Fibroblast of the conjunctiva (primary cell): ENCODE measurements at regions not wholly inside any gene's neighbourhood (a gene's known extent, or its start where the extent isn't known, plus 50 kb on each side); places are given as distances from the start of the nearest gene placed in this dataset.

Experiments
- DNase-seq: peaks from one replicate; pipeline ENCODE4 v3.0.0-alpha.2; 2010; ENCODE audit warnings: low read depth

DNA sequence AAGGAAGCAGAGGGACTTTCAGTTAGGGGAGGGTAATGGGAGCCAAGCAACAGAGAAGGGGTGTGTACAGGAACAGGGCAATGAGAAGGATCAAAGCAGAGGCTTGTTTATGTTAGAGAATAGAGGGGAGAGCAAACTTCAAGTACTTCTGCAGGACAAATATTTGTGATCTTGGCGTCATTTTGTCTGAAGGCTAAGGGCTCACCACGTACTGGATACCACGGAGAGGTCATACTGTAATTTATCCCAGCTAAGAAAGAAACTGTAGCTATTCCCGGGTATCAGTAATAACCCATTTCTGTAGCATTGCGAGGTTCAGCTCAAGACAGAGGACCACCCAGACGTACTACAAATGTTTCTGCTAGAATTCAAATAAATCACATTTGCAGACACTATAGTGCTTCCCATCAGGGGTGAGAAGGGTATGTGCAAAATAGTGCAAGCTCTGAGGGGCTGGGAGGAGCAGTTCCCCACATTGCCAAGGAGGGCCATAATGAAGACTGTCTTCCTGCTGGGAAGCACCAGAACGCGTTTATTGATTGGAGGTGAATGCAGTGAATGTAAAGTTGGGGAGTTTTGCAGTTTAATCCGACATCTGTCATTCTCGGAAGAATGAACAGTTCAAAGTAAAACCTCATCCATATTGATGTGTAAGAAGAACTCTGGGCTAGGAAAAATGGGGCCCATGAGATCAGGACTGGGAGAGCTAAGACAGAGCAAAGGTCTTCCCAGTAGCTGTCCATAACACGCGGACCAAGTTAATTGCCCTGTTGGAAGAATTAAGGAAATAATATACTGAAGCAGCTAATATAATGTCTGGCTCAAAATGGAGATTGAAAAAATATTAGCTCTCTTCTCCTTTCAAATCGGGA is 136.9 kb downstream of the RWDD3 start:
- DNase-seq, result no peak

DNA sequence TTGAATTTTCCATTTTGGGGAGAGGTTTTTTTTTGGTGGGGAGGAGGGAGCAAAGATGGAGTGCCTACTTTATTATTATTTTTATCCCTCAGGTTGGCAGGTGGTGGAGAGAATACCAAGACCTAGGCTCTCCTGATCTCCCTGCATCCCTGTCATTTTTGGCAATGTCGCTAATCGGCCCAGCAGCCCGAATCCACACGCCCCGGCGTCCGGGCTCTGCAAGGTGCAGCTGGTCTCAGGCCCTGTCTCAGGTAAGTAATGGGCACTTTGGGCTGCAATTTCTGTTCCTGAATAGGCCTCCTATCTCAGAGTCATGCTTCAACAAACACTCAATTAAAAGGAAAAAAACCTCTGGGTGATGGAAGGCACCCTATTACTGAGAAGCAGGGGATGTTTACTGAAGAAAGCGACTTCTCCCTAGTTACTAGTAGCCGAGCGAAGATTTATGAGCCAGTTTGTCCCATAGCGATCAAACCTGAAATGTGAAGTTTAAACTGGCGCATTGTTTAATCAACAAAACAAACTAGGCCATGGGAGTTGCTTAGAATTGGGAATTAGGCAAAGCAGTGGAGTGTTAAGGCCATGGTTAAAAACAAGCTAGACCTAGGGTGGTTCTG is 137.8 kb downstream of the RWDD3 start:
- DNase-seq, result no peak

DNA sequence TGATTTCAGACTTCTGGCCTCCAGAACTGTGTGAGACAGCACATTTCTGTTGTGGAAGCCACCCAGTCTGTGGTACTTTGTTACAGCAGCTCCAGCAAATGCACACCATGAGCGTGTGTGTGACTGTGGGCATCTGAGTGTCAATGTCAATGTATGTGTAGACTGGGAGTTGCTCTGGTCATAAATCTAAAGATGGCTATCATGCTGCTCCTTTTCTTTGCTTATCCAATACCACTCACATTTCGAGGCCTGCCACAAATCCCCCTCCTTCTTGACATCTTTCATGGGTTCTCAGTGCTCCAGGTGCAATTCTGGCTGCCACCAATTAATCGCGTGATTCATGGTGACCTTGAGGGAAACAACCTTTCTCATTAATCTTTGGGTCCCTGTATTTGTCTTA is 141.2 kb downstream of the RWDD3 start:
- DNase-seq, result no peak

DNA sequence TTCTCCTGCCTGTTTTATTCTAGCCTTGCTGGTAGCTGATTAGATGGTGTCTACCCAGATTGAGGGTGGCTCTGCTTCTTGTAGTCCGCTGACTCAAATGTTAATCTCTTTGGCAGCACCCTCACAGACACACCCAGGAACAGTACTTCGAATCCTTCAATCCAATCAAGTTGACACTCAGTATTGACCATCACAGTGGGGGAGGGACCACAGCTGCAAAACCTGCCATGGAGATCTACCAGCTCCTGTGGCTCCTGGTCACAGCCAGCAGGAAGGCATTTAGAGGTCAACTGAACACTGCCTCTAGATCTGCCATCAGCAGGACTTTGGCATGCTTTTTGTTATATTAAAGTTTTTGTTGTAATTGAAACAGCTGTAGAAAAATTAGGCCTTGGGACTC is 146.9 kb downstream of the RWDD3 start:
- no peak for DNase-seq

DNA sequence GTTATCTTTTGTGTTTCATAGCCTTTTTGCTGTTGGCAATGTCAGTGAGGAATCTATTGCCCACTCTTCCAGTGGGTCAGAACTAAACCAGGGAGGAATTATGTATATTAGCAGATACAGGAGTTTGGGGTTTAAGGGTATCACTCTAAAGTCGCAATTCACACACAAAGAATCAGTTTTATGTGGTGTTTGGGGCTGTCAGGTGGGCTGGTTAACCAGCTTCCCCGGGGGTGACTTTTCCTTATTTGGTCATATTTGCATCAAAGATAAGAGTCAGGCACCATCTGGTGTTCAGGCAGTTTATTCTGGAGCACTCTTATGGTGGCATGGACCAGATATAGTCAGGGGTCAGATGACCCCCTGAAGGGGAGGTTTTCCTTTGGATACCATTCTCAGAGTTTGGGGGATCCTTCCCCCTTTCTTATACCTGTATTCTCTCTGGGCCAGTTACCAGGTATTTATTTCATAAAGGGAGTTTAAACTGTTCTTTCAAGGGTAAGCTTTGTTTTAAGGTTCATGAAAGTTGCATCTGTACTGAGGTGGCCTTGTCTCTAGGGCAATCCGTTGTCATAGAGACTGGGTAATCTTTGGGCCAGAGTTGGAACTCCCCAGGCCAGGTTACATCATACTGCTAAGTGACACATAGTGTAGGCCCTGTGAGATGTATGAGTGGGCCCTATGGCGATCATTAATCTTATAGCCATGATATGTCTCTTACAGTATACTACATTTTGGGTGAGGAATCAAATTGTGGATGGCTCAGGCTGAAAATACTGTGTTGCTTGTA is 148.2 kb downstream of the RWDD3 start:
- DNase-seq, result no peak

DNA sequence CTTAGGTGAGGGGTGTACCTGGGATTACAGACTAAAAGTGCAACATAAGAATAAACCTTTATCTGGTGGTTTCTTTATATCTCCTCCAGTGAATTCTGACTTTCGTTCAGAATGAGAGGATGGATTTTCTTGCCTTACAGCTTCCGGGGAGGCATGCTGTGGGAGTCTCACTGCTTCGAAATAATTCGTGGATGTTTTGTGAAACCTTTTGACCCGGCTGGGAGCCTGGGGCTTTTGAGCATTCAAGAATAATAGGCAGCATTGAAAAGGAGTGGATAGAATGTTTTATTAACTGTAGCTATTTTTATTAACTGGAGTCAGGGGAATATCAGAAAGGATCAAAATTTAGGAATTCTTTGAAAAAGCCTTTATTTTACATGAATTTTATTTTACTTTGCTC is 149.1 kb downstream of the RWDD3 start:
- no peak for DNase-seq

DNA sequence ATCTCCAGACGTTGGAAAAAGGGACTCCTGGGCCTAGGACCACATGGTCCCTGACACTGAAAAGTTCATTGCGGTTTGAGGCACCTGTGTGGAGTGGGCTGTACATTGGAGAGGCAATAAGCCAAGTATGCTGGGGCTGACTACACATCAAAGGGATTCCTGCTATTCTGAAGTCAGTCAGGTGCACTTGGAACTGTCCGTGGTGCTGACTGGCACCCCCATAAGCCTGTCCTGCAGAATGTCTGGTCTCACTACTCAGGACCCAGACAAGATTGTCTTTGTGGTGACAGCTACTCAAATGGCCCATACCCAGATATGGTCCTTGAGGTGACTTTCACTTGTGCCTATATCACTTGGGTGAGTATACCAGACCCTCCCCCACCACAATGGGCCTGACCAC is 150.6 kb downstream of the RWDD3 start:
- no peak for DNase-seq

DNA sequence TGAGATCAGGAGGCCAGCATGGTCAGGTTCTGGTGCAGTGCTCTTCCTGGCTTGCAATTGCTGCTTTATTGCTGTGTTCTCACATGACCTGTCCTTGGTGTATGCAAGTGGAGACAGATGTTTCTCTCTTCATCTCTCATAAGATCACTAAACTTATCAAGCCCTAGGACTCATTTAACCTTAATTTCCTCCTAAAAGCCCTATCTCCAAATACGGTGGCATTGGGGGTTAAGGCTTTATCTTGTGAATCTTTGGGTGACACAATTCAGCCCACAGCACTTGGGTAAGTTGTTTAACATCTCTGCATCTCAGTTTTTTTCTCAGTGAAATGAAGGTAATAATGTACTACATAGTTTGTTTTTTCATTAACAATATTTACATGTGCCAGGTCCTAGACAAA is 152.4 kb downstream of the RWDD3 start:
- no peak for DNase-seq

DNA sequence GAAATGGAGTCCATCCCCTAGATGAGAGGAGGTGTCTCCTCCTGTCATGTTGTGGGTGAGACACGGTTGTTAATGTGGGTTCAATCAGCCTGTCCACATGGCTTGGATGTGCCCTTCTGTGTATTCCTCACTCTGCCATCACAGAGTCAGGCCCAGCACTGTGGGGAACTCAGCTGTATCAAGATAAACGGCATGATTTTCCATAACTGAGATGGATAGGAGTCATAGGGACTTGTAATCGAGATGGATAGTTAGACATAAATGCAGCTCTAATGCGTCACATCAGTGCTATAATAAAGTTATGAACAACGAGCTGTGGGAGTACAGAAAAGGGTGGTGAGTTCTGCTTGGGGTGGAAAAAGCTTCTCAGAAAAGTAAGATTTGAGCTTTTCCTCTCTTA is 152.9 kb downstream of the RWDD3 start:
- DNase-seq, result no peak

DNA sequence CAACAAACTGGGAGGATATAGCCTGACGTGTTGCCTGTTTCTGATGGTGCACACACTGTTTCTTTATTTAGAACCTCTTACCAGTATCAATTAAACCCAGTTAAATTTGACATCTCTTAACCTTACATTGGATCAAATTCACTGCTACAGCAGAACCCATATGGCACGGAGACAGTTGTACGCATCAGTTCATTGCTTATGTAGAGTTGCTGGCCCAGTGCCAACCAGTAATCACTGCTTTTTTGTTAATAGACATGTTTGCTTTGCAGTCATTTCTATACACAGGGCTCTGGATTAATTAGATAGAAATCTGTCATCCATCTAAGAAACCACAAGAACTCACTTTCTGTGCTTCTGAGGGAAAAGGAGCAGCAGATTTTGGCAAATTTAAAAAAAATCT is 154.0 kb downstream of the RWDD3 start:
- no peak for DNase-seq

DNA sequence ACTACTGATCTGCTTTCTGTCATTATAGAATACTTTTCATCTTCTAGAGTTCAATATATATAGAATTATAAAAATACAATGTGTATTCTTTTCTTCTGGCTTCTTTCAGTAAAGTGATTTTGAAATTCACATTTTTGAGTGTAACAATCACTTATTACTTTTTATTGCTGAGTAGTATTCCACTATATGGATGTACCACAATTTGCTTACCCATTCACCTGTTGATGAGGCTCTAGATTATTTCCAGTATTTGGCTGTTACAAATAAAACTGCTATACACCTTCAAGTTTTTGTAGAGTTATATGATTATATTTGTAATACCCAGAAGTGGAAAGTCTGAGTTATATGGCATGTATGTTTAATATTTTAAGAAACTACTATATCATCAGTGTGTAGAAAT is 159.4 kb downstream of the RWDD3 start:
- no peak for DNase-seq

DNA sequence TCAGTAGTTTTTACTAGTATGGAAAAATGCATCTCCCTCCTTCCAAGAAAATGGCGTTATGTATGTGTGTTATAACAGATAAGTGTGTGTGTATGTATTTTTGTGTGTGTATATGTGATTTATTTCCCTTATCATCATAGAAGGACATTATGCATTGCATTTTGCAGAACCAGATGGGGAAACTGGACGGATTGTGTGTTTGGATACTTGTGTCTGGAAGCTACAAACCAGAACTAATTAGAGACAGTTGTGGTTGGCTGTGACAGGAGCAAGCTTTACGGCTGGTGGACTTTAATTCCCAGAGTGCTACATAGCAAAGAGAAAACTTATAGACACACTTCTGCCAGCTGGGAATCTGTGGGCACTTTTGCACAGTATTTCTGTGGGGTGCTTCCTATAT is 162.5 kb downstream of the RWDD3 start:
- no peak for DNase-seq

DNA sequence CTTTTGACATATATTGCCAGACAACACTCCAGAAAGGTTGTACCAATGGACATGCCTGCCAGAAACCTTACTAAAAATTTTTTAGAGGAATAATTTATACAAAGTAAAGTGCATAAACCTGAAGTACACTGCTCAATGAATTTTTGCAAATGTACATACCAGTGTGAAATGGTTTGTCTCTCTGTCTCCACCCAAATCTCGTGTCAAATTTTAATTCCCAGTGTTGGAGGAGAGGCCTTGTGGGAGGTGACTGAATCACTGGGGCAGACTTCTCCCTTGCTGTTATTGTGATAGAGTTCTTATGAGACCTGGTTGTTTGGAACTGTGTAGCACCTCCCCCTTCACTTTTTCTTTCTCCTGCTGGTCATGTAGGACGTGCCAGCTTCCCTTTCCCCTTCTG is 168.8 kb downstream of the RWDD3 start:
- no peak for DNase-seq

DNA sequence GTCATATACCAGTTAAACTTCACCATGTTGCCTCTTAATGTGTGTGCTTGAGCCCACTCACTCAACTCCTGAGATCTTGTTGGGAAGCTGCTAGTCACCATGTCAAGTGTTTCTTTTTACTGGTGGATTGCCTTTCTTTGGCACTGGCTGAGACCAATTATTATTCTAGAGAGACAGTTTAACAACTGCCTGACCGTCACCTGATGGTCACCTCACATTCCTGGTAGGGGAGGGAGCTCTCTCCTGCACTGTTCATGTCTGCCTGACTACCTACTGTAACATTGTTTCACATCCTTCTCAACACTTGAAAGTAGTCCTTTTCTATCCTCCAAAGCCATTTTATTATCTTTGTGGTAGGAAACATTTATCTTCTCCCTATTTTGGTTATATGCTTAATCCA is 172.3 kb downstream of the RWDD3 start:
- no peak for DNase-seq

DNA sequence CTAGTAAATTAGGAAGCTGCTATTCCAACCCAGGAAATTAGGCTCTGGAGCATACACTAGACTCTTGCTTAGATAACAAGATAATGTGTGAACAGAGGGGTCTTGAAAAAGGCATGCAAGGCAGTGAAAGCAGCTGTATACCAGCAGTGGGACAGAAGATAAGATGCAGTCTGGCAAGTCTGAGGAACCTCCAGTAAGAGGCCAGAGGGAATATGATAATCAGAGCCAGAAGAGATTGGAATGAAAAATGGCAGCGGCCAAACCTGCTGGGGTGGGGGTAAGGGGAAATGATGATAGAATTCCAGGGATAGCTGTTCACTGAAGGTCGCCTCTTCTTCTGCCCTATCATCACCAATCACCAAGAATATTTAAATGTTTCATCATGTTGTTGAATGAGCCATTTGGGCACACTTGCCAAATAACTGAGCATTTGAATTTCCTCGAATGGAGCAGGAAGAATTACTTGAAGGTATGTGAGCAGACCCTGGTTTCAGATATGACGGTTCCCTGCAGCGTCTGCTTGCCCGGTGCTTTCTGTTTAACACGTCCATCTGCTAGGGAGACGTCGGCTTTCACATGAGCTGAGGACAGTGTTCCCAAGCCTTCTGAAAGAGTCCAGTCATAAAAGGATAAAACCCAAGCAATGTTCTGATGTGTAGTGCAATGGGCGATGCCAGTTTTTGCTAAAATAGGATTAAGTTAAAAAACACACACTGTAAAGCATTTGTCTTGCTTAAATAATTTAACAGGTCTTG is 173.3 kb downstream of the RWDD3 start:
- no peak for DNase-seq

DNA sequence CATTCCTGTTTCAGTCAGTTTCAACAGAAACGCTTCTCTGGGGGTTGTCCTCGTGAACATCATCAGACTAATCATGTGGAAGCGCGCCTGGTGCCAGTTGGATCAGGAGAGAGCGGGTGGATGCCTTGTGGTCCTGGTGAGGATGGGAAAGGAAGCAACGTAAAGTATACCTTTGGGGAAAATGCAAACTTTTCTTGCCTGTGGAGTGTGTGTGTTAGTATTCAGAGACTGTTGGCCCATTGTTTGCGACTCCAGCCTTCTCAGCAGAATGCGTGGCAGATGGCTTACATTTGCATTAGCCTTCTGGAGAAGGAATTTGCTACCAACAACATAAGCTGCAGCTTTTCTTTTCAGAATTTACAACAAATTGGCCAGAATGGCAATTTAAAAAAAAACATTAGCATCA is 173.9 kb downstream of the RWDD3 start:
- no peak for DNase-seq

DNA sequence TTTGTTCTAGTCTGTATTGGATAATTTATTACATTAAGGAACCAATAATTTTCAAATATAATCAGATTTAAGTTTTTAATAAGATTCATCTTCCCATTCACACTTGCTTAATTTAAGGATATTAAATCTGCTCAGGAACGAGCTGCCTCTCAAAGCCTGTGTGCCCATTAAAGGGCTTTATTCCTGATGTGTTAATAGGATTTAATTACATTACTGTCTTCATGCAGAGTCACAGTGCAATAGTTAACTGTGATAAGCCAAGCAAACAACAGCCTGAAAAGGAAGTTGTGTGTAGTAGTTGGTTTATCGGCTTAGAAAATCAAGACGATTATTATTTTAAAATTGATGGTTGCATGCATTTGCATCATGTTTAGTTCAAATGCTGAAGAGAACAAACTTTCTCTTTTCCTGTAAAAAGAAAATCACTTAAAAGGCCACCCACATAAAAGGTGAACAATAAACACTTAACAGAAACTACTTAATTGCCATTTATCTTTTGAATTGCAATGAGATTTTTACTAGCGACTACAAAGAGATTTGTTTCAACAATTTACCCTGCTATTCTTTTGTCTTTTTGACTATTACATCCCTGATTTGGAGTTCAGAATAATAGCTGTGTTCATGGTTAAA is 174.6 kb downstream of the RWDD3 start:
- no peak for DNase-seq

DNA sequence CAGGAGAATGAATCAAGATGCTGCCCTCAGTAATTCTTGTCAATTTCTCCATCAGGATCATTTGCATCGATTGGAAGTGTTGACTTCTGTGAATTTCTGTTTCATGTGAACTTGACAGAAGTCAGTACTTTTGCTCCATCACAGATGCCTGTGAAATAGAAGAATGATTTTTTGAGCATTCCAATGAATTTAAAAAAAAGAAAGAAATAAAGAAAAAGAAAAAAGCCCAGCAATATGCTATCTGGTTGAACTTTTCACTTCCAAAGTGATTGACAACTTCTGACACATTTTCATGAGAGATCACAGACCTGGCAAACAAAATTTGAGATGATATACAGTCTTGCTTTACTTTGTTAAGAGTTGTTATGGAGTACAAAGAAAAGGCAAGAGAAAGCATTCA is 175.3 kb downstream of the RWDD3 start:
- DNase-seq, result no peak

DNA sequence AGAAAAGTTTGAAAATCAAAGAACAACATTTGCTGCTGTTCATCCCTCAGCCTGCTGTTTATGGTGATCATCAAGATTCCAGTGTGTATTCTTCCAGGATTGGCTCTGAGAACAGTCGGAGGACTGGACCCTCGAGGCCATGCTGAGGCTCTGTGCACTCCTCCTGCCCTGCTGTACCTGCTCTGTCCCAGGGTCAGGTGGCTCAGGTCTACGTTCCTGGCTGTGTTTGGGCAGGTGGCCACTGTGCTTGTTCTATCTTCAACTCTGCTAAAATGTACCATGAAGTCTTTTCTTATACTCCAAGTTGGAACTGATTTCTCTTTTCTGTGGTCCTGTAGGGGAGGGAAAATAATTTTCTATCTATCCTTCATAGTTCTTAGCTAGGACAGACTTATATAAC is 175.9 kb downstream of the RWDD3 start:
- DNase-seq, result no peak

DNA sequence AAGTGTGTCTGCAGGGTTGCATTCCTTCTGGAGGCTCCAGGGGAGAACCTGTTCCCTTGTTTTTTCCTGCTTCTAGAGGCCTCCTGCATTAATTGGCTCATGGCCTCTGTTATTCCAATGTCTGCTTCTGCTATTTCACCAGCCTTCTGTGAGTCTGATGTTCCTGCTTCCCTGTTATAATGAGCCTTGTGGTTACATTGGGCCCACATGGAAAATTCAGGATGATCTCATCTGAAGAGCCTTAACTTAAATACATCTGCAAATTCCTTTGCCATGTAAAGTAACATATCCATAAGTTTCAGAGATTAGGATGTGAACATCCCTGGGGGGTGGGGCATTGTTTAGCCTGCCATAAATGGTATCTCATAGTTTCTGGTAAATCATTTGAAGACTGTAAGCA is 181.1 kb downstream of the RWDD3 start:
- no peak for DNase-seq

DNA sequence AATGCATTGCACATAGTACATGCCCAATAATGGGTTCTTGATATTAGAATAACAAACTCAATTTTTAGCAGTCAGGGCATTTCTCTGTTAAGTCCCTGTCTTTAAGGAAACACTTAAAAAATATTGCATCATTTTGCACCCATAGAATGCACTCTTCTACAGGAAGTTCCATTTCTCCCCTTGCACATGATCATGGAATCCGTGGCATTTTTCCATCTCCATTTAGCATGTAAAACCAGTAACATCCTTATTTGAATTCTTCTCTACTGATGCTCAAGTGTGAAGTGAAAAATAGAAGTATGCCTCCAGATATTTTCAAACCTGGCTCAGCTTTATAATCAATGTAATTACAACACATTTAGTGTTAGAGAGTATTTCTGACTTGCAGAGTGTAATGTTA is 192.8 kb downstream of the RWDD3 start:
- no peak for DNase-seq

DNA sequence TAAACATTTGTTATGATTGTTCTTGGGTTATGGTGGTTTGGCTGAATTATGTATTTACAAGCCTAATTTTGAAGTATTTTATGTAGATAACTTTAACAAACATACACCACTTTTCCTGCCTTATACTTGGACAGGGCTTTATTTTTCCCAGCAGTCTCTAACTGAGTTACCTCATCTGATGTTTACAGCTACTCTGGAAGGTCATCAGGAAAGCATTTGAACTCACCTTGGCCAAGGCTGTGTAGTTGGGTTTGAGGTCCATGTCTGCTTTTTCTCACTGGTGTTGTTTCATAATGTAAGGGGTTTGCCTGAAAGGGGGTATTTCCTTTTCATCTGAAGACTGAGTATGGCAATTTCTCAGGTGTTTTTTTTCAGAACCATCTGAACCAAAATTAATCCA is 193.5 kb downstream of the RWDD3 start:
- no peak for DNase-seq
